GM19395 (cell line): ENCODE measurements at regions not wholly inside any gene's neighbourhood (a gene's known extent, or its start where the extent isn't known, plus 50 kb on each side); places are given as distances from the start of the nearest gene placed in this dataset.

Source experiments
- ATAC-seq: cut with Tn5 transposase; IDR thresholded peaks from one replicate; pipeline ENCODE4 v1.9.1; 2021; ENCODE audit warnings: mild to moderate bottlenecking, moderate library complexity; ENCODE audit not compliant: unreplicated experiment

DNA sequence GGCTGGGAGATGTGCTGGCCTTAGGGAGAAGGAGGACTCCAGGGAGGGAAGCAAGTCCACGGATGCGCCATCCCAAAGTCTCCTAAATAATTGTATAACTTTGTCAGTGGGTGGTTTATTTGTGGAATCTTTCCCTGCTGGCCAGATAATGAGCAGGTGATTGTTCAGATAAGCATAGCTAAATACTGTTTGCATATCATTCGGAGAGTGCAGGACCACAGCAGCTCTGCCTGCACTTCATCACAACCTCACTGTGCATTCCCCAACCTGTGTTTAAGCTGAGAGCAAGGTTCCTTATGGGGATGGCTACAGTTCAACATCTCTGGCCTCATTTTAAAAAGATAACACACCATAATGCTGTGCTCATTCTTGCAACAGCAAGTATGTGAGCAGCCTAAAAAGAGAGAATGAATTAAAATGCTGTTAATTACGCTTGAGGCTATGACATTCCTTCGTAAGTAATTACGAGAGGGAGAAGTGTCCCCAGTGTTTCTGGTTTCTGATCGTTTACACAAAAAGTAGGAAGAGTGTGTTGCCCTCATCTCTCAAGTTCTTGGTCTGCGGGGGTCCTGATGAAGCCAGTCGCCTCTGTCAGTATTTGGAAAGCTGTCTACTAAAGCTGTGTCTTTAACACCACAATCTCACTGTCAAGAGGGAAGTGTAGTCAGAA is 272.0 kb upstream of the RORA start:
- ATAC-seq = no peak

DNA sequence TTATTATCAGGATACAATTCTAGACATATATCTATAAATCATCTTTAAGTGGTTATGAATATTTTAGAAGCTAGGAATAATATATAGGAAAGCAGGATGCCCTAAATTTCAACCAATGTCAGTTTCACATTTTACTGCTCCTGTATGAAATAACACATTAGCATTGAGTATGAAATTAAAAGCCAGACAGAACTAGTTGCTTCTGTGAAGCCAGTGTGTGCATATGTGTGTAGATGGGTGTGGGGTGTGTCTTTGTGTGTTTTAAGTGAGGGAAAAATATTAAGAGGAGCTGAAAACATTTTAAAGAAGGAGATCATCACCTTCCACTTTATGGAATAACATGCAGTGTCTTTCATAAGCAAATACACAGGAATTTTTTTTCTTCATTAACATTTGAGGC is 271.4 kb upstream of the RORA start:
- no peak for ATAC-seq

DNA sequence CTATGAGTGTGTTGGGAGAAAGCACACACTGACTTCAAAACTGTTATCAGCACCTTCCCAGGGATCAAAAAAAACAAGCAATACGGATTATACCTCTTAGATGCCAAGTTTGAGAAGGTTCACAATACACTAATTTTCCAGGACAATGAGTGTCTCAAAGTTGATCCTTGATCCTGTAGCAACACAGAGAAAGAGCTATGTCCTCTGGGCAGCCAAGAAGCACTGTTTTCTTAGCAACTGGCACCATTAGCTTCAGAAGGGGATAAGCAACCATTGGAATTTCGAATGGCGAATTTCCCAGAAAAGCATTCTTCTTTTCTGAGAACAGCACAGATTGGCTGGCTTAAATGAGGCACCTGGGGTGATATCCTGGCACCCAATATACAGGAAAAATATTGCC is 270.3 kb upstream of the RORA start:
- ATAC-seq = no peak

DNA sequence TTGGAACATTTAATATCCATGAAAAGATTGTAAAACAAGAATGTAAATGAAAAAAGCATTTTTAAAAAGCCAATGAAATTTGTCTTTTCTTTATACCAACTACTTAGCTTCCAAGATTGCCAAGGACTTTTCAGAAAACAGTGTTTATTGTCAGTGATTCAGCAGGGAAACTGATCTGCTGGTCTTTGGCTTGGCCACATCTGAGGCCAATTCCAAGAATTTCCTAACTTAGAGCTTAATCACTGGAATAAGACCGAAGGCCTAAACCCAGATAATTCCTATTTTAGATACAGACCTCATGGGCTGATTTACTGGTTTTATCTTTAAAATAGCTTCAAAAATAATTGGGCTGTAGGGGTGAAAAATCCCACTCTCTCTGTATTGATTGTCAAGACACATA is 260.5 kb upstream of the RORA start:
- no peak for ATAC-seq

DNA sequence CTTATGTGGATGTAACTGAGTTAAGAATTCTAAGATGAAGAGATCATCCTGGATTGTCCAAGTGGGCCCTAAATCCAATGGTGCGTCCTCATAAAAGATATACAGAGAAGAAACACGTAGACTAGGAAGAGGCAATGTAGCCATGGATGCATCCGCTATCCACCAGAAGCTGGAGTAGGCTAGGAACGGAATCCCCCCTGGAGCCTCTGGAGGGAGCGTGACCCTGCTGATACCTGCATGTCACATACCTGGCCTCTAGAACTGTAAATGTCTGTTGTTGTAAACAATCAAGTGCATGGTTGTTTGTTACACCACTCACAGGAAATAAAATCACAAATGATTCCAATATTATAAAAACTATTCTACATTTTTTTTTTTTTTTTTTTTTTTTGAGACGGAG is 254.5 kb upstream of the RORA start:
- no peak for ATAC-seq

DNA sequence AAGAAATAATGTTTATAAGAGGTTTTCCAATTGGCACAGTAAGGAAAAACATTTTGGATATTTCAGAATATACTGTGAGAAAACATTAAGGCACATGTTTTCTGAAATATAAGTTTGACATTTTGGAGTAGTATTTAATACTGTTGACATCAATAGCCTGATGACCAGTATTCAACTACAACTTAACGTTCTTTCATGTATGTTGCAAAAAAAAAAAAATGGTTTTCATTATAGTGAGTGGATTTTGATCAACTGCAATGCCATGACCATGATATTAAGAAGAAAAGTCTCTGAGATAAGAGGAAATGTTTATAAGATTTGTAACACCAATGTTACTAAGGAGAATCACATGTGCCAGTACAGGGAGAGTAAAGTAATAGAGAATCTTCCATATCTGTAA is 252.8 kb upstream of the RORA start:
- ATAC-seq = no peak

DNA sequence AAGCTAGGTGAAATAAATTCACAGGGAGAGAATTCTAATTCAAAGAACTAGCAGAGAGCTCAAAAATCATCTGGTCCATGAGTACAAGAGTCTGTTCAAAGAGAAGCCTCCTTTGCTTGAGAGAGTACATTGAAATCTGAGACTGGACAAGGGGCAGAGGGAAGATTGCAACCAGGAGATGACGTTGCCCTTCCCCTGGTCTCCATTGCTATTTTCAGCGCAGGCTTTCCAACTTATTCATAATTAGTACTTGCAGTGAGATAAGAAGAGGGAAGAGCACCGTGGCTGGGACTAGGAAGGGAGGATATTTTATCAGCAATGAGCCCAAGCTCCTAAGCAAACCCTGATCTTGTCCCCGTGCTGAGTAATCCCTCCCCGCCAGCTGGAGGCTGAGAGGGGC is 251.8 kb upstream of the RORA start:
- ATAC-seq = no peak

DNA sequence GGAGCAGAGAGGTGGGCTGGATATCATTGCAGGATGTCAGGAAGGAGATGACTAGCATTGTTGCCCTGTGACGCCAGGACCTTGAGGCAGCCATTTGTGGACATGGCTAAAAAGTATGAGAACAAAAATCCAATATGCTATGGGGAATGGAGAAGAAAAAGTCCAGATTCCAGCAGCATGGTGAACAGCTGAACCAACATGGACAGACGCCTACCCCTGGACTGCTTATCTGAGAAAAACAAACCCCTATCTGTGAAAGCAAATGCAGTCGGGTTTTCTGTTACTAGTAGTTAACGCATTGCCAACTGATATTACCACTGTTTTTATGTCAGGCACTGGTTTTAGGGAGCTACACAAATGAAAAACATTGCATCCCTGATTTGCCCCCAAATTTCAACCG is 251.2 kb upstream of the RORA start:
- ATAC-seq = no peak

DNA sequence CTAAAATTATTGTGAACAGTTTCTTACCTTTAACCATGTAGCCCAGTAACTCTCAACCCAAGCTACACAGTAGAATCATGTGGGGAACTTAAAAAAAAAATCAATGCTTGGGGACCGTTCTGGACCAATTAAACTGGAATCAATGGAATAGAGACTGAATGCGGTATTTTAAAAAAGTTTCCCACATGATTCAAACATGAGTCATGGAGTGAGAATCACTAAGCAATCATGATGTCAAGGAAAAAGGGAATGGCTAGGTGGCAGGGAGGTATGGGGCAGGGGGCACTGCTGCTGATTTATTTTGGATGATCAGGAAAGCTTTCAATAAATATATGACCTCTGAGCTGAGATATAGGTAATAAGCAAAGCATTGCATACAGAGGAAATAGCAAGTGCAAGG is 250.5 kb upstream of the RORA start:
- ATAC-seq = no peak

DNA sequence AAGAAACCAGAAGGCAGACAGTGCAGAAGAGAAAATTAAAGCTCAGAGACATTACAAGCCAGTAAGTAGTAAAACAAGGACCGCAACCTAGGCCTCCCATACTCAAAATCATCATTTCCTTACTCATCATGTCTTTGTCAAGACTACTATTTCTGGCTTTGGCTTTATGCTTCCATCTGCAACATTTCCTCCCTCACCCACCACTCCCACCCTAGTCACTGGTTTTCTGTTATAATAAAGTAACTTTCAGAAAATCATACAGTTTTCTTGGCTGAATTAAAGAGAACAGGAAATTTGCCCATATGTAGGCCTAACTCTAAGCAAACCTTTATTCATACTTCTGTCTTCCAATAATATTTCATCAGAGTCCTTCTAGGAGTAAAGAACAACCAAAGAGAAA is 247.6 kb upstream of the RORA start:
- no peak for ATAC-seq

DNA sequence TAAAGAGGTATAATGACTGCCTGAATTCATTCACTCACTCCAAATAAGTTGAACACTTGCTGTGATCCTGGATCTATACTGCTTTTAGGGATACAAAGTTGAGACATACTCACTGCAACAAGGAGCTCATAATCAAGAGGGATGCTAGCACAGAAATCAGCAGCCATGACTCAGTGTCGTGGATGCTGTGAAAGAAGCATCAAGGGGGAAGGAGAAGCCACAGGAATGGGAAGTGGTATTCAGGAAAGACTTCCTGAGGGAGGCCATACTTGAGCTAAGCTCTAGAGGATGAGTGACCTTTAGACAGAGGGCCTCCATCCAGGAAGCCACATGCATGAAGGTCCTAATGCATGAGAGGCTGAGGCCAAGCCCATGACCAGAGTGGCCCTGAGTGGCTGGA is 245.7 kb upstream of the RORA start:
- no peak for ATAC-seq

DNA sequence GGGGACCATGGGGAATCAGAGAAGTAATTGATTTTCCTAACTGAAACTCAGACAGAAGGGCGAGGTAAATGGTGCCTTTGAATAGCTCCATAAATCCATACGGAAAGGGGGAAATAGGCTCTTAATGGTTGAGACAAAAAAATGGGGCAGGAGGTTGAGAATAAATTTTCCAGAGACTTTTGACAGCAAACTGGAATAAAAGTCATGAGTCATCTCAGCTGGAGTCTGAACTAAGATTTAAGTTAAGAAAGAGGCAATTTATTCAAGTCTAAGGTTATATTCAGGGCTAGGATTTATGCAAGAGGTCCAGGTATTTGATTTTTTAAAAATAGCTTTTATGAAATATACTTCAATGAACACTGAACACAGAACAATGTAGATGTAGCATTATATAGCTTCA is 238.7 kb upstream of the RORA start:
- ATAC-seq = no peak

DNA sequence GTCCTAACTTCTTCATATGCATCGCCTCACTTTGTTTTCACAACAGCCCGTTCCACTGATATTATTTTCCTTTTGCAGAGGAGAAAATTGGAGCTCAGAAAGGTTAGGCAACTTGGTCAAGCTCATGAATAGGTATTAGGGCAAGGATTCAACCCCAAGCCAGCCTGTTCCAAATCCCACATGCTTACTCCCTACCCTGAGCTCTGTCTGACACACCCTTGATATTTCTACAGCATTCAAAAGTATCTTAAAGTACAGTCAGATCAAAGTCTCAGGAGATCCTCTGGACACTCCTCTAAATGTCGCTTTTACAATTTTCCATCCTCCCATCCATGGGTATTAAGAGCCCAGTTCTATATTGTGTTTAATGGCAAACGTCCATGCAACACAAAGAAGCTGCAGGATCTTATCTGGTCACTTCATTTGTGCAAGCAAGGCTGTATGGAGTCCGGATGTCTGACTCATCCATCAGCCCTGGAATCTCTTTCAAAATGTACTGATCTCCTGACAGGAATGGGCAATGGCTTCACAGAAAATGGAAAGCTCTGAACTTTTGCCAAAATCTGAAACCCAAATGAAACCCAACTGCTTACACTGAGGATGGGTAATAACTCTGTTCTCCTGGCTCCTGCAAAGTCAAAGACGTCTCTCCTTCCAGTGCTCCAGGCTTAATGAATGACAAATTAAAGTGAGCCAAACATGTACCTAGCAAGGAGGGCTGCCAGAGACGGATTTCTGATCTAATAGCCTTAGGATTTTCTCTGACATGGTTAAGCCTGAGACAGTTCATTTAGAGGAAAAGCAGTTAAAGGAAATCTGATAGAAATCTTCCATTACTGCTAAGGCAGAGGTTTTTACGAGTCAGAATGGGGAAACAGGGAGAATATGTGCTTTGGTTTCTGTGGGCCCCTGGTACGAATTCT is 230.9 kb upstream of the RORA start:
- ATAC-seq = no peak

DNA sequence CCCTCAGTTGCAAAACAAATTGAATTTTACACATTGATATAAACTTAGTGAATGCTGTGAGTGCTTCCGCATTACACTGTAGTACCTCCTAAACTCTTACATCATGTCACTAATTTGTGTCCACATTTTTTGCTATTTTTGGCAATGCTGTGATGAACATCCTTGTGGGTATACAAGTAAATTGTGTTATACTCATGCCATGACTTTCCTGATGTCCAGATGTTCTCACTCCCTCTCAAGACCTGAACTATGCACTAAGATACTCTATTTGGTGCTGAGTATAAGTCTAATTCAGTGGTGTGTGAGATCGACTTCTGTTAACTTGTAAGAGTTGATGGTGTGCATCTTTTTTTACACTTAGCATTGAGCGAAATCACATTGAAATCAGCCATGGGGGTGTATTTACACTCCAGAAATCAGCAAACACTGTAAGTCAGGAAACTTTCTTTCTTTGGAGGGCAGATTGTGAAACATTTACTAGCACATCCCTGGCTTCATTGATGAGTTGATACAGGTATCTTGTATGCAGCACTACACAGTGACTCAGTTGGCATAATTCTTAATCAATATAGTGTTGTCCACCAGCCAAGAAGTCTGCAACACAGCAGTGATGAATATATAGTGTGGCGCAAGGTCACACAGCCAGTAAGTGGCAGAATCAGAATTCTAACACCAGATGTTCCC is 228.1 kb upstream of the RORA start:
- no peak for ATAC-seq

DNA sequence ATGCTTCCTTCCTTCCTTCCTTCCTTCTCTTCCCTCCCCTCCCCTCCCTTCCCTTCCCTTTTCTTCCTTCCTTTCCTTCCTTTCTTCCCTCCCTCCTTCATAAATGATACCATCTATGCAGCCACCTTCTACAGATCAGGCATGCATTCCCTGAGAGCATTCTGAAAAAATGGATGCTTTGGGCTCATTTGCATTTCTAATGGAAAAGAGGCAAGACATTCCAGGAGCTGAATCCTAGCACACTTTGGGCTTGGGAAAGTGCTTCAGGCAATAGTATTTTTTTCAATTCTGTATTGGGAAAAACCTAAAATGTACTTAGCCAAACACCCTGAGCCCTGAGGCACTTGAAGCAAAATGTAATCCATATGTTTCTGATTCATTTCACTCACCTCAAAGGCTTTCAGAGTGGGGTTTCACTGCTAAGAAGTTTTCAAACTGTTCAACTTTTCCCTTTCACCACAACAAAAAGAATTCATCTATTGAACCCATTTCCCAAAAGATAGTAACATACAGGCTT is 220.1 kb upstream of the RORA start:
- ATAC-seq = no peak

DNA sequence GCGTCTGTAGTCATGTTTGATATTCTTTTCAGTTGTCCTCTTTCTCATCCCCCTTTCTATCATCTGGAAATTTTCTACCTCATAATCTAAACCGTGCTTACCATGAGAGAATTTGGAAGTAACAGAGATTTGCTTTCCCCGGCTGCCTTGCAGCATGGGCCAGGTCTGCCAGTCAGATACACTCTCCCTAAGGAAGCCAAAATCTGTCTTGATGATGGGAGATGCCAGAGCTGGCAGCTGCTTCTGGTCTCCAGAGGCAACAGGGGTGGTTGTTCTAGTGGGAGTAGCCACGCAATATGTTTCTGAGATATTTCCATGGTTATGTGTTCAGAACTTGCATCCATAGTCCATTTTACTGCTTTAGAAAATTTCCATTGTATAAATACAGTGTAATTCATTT is 218.9 kb upstream of the RORA start:
- ATAC-seq = no peak

DNA sequence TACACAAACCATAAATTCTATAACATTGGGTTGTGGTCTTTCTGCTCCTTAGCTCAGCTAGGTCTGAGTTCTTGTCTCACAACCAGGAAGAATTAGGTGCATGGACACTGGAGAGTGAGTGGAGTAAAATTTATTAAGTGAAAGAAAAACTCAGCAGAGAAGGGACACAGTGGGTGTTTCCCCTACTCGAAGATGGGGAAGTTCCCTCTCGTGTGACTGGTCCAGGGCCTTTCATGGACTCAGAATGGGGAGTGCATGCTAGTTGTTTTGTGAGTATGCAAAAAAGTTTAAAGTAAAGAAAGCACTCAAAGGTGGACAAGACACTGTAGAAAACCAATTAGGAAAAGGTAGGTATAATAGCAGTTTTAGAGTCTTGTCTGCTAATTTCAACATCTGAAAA is 215.5 kb upstream of the RORA start:
- no peak for ATAC-seq

DNA sequence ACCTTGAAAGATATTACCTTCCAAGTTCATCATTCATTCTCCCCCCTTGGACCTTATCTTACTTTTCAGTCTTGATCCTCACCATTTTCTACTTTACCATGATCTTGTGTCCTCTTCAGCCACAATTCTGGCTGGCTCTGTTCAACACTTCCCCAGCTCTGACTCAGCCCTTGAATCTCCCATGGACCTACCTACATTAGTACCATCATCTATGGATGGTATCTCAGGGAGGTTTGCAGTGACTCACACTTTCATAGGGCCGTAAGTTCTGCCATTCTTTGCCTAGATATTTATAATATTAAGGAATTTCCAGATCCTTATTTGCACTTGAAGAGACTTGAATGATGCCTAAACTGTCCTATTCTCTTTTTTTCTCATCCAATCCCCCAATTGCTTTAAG is 213.7 kb upstream of the RORA start:
- no peak for ATAC-seq

DNA sequence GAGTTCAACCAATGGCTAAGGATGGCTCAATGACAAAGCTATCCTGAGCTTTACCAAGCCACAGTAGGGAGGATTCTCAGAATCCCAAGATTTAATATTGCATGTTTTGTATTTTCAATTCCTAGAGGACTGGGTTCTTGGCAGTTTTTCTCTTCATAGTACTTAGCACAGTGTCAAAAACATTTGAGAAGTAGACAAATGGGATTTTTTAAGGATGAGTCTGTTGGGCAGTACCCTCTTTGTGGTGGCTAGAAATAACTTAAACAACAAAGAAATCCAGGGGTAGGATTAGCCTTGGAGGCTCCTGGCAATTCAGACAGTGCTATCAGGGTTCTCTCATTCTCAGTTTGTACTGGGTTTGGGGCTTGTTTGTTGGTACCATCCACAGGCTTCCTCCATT is 212.8 kb upstream of the RORA start:
- no peak for ATAC-seq

DNA sequence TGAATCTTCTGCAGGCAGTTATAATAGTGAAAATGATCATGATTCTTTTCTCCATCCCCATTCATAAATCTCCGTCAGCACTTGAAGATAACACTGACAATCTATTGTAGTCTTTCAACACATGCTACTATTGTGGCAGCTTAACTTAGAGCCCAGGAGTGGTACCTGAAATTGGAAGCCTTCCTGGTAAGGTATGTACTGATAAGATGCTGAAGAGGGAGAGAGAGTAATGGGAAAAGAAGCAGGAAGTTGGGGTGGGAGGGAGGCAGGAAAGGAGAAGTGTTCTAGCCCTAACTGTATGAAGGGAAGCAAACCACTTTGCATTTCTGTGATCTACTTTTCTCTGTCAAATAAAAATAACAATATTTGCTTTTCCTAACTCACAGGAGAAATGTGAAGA is 197.4 kb upstream of the RORA start:
- ATAC-seq = no peak

DNA sequence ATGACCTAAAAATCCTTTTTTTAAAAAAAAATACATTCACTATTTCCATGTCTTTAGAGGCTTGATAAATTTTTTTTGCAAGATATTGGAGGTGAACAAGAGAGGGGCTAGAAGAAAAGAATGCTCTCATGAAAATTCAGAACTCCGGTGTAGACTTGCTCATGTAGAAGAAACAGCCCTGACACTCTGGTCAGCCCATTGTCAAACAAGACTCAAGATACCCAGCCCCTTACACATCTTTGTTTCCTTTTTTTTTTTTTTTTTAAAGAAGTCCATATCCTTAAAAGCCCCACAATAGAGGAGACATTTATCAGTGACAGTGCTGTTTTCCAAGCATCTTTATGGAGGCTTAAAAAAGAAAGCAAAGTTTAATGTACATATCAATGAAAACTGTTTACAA is 196.8 kb upstream of the RORA start:
- no peak for ATAC-seq

DNA sequence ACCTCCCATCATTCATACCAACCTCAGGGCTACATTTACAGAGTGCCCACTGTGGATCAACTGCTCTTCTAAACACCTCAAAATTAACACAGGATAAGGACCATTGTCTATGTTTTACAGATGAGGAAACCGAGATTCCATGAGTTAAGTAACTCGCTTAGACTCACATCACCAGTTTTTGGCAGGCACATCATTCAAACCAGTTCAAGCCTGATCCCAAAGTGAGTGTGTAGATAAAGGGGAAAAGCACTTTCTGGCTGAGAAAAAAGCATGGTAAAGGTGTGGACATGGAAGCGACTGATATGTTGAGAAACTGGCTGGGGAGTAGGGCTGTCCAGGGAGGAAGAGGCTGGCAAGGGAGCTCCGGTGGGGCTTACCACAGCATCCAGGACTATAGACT is 193.7 kb upstream of the RORA start:
- ATAC-seq = no peak
